Vagina (tissue), 2 donors: ENCODE measurements at regions not wholly inside any gene's neighbourhood (a gene's known extent, or its start where the extent isn't known, plus 50 kb on each side); places are given as distances from the start of the nearest gene placed in this dataset.
"Not testable (repeated sequence)": the region's sequence is repeated elsewhere in the genome, so short reads cannot be mapped to it uniquely, and the experiment has no call there.

Experiments
- POLR2A ChIP-seq, 2 donors: fragments of 450-650 bp; IDR thresholded peaks; one replicate each; pipeline ENCODE4 v1.6.1; 2017; ENCODE audit warnings: antibody characterized with exemption in 2 of 2, mild to moderate bottlenecking in 2 of 2, moderate library complexity in 2 of 2
- TF ChIP-seq, protein P1 (sequence below), 3 experiments: fragments of 450-650 bp in 2 of 3; fragments of 200-600 bp in 1 of 3; sonication (generic) in 1 of 3; IDR thresholded peaks; one replicate each; pipeline ENCODE4 v1.5.1; 2017 to 2019; ENCODE audit warnings: antibody characterized with exemption in 3 of 3, mild to moderate bottlenecking in 2 of 3, moderate library complexity in 2 of 3

DNA sequence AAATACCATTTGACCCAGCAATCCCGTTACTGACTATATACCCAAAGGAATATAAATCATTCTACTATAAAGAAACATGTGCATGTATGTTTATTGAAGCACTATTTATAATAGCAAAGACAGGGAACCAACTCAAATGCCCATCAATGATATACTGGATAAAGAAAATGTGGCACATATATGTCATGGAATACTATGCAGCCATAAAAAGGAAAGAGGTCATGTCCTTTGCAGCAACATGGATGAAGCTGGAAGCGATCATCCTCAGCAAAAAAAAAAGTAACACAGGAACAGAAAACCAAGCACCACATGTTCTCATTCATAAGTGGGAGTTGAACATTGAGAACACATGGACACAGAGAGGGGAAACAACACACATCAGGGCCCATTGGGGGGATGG lies 99.9 kb upstream of the THUMPD2 start:
- not testable (repeated sequence) for TF ChIP-seq POLR2A (IDR thresholded peaks at IDR 0.05)
- TF ChIP-seq, protein P1, sequence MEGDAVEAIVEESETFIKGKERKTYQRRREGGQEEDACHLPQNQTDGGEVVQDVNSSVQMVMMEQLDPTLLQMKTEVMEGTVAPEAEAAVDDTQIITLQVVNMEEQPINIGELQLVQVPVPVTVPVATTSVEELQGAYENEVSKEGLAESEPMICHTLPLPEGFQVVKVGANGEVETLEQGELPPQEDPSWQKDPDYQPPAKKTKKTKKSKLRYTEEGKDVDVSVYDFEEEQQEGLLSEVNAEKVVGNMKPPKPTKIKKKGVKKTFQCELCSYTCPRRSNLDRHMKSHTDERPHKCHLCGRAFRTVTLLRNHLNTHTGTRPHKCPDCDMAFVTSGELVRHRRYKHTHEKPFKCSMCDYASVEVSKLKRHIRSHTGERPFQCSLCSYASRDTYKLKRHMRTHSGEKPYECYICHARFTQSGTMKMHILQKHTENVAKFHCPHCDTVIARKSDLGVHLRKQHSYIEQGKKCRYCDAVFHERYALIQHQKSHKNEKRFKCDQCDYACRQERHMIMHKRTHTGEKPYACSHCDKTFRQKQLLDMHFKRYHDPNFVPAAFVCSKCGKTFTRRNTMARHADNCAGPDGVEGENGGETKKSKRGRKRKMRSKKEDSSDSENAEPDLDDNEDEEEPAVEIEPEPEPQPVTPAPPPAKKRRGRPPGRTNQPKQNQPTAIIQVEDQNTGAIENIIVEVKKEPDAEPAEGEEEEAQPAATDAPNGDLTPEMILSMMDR (IDR thresholded peaks at IDR 0.05) = not testable (repeated sequence)
